Activated naive CD8-positive, alpha-beta T cell treated with anti-CD3 and anti-CD28 coated beads, Interleukin-2, amount 10 ng/mL, durations not matched to agents 7 days and 5 days (primary cell): ENCODE measurements at regions not wholly inside any gene's neighbourhood (a gene's known extent, or its start where the extent isn't known, plus 50 kb on each side); places are given as distances from the start of the nearest gene placed in this dataset.

Experiments used
- ATAC-seq: fragments of 150-1000 bp; cut with Tn5 transposase; one replicate; pipeline ENCODE4 v1.10.0; 2021; ENCODE audit warnings: low read depth, moderate library complexity
- POLR2A ChIA-PET: fragments of 350-600 bp; sonication (Branson Sonifier 250); formaldehyde crosslinking; loops from one replicate; lab custom pipeline; 2021; ENCODE audit warnings: antibody characterized with exemption; lab: Charles Lee
- DNase-seq: peaks from one replicate; pipeline ENCODE4 v3.0.0; 2021
- H3K27ac Mint-ChIP-seq: one replicate; pipeline ENCODE4 v1.8.0; 2022; ENCODE audit warnings: mild to moderate bottlenecking, mixed read lengths
- H3K27me3 Mint-ChIP-seq: one replicate; pipeline ENCODE4 v1.8.0; 2022; ENCODE audit warnings: mild to moderate bottlenecking, moderate library complexity, mixed read lengths
- H3K36me3 Mint-ChIP-seq: one replicate; pipeline ENCODE4 v1.8.0; 2021; ENCODE audit warnings: mild to moderate bottlenecking, mixed read lengths
- H3K4me1 Mint-ChIP-seq: one replicate; pipeline ENCODE4 v1.8.0; 2021; ENCODE audit warnings: mixed read lengths
- H3K4me3 Mint-ChIP-seq: one replicate; pipeline ENCODE4 v1.8.0; 2022; ENCODE audit warnings: mild to moderate bottlenecking, moderate library complexity, mixed read lengths
- H3K9me3 Mint-ChIP-seq: one replicate; pipeline ENCODE4 v1.8.0; 2021; ENCODE audit warnings: mixed read lengths

GRCh38 chr3:112744825-112745566 lies 101.7 kb downstream of the CD200R1L start:
- H3K4me1 Mint-ChIP-seq: peaks cover 14% of the 10 kb centered on the region
- H3K36me3 Mint-ChIP-seq: no peaks in the 10 kb centered on the region
- no peak for DNase-seq
- POLR2A ChIA-PET: no interaction called here
- peaks cover 2% of the 10 kb centered on the region for H3K9me3 Mint-ChIP-seq
- no peak overlapping the region for H3K4me3 Mint-ChIP-seq
- no peak overlapping the region for H3K27ac Mint-ChIP-seq
- no peaks in the 10 kb centered on the region for H3K27me3 Mint-ChIP-seq
- ATAC-seq: no peak

GRCh38 chr3:112744106-112744505 lies 102.6 kb downstream of the CD200R1L start:
- DNase-seq: no peak
- Mint-ChIP-seq H3K9me3 (peaks cover 2% of the 10 kb centered on the region), H3K4me1 (peaks cover 22% of the 10 kb centered on the region), H3K4me3 (no peak overlapping the region), H3K36me3 (no peaks in the 10 kb centered on the region), H3K27me3 (no peaks in the 10 kb centered on the region), H3K27ac (no peak overlapping the region)
- ATAC-seq: no peak
- POLR2A ChIA-PET: no interaction called here

- peaks cover 2% of the 10 kb centered on the region for H3K9me3 Mint-ChIP-seq
- no peaks in the 10 kb centered on the region for H3K36me3 Mint-ChIP-seq
- POLR2A ChIA-PET: no interaction called here
- peaks cover 29% of the 10 kb centered on the region for H3K4me1 Mint-ChIP-seq
- H3K4me3 Mint-ChIP-seq: no peak overlapping the region
- no peak for ATAC-seq
- no peaks in the 10 kb centered on the region for H3K27me3 Mint-ChIP-seq
- no peak for DNase-seq
- H3K27ac Mint-ChIP-seq: no peak overlapping the region
These were observed 102.0 kb upstream of the CCDC80 start for GRCh38 chr3:112742934-112743333.

- Mint-ChIP-seq H3K9me3 (peaks cover 2% of the 10 kb centered on the region), H3K4me1 (peaks cover 30% of the 10 kb centered on the region), H3K27me3 (no peaks in the 10 kb centered on the region), H3K4me3 (no peak overlapping the region), H3K36me3 (no peaks in the 10 kb centered on the region), H3K27ac (no peak overlapping the region)
- POLR2A ChIA-PET: no interaction called here
- DNase-seq: no peak
- ATAC-seq: no peak
These were observed 101.0 kb upstream of the CCDC80 start for GRCh38 chr3:112741983-112742382.

- ATAC-seq (no peak), DNase-seq (no peak)
- Mint-ChIP-seq H3K36me3 (no peaks in the 10 kb centered on the region), H3K4me1 (peaks cover 40% of the 10 kb centered on the region), H3K27ac (no peak overlapping the region), H3K4me3 (no peak overlapping the region), H3K9me3 (peaks cover 2% of the 10 kb centered on the region), H3K27me3 (no peaks in the 10 kb centered on the region)
- POLR2A ChIA-PET: no interaction called here
These were observed 99.9 kb upstream of the CCDC80 start for GRCh38 chr3:112740835-112741234.

- no peaks in the 10 kb centered on the region for H3K36me3 Mint-ChIP-seq
- H3K4me1 Mint-ChIP-seq: peaks cover 47% of the 10 kb centered on the region
- peak overlapping the region; percentile 66 for H3K27ac Mint-ChIP-seq
- POLR2A ChIA-PET: no interaction called here
- H3K9me3 Mint-ChIP-seq: peaks cover 2% of the 10 kb centered on the region
- ATAC-seq: no peak
- H3K4me3 Mint-ChIP-seq: peak overlapping the region; percentile 51
- no peaks in the 10 kb centered on the region for H3K27me3 Mint-ChIP-seq
- DNase-seq: no peak
These were observed 98.5 kb upstream of the CCDC80 start for GRCh38 chr3:112739252-112739965.

GRCh38 chr3:112738366-112738765 lies 97.4 kb upstream of the CCDC80 start:
- DNase-seq (no peak), ATAC-seq (no peak)
- no peak overlapping the region for H3K27ac Mint-ChIP-seq
- H3K36me3 Mint-ChIP-seq: no peaks in the 10 kb centered on the region
- no peak overlapping the region for H3K4me3 Mint-ChIP-seq
- POLR2A ChIA-PET: no interaction called here
- peaks cover 2% of the 10 kb centered on the region for H3K9me3 Mint-ChIP-seq
- H3K4me1 Mint-ChIP-seq: peaks cover 47% of the 10 kb centered on the region
- no peaks in the 10 kb centered on the region for H3K27me3 Mint-ChIP-seq

GRCh38 chr3:112736805-112737566 lies 96.0 kb upstream of the CCDC80 start:
- H3K9me3 Mint-ChIP-seq: peaks cover 2% of the 10 kb centered on the region
- POLR2A ChIA-PET: interaction anchor here (1.0 to 1.4 kb wide), 2 partner anchors 237 to 254 kb away, joined by 4 to 5 read pairs; partner anchors contain the start of gene GTPBP8
- ATAC-seq (peak; percentile 93), DNase-seq (no peak)
- H3K27ac Mint-ChIP-seq: peak overlapping the region; percentile 88
- no peaks in the 10 kb centered on the region for H3K27me3 Mint-ChIP-seq
- H3K4me3 Mint-ChIP-seq: peak overlapping the region; percentile 61
- H3K36me3 Mint-ChIP-seq: no peaks in the 10 kb centered on the region
- peaks cover 47% of the 10 kb centered on the region for H3K4me1 Mint-ChIP-seq

GRCh38 chr3:112736386-112736785 lies 95.4 kb upstream of the CCDC80 start:
- Mint-ChIP-seq H3K9me3 (no peaks in the 10 kb centered on the region), H3K4me3 (peak overlapping the region; percentile 61), H3K27ac (peak overlapping the region; percentile 88), H3K27me3 (peaks cover 2% of the 10 kb centered on the region), H3K4me1 (peaks cover 47% of the 10 kb centered on the region), H3K36me3 (no peaks in the 10 kb centered on the region)
- POLR2A ChIA-PET: interaction anchor here (1.0 to 1.4 kb wide), 2 partner anchors 238 to 255 kb away, joined by 4 to 5 read pairs; partner anchors contain the start of gene GTPBP8
- ATAC-seq (no peak), DNase-seq (no peak)

GRCh38 chr3:112735926-112736325 lies 95.0 kb upstream of the CCDC80 start:
- Mint-ChIP-seq H3K9me3 (no peaks in the 10 kb centered on the region), H3K4me1 (peaks cover 47% of the 10 kb centered on the region), H3K27me3 (peaks cover 2% of the 10 kb centered on the region), H3K4me3 (peak overlapping the region; percentile 39), H3K27ac (peak overlapping the region; percentile 88), H3K36me3 (no peaks in the 10 kb centered on the region)
- POLR2A ChIA-PET: interaction anchor here (1.4 kb wide), 1 partner anchor 238 kb away, joined by 4 read pairs; no protein-coding TSS in a partner anchor
- ATAC-seq (no peak), DNase-seq (no peak)

GRCh38 chr3:112734736-112735350 lies 93.9 kb upstream of the CCDC80 start:
- peaks cover 2% of the 10 kb centered on the region for H3K27me3 Mint-ChIP-seq
- peak; percentile 45 for DNase-seq
- H3K27ac Mint-ChIP-seq: no peak overlapping the region
- POLR2A ChIA-PET: interaction anchor here (1.0 to 1.3 kb wide), 2 partner anchors 79 to 240 kb away, joined by 3 to 6 read pairs; partner anchors contain the start of gene CD200R1
- peaks cover 37% of the 10 kb centered on the region for H3K4me1 Mint-ChIP-seq
- peak; percentile 41 for ATAC-seq
- H3K36me3 Mint-ChIP-seq: no peaks in the 10 kb centered on the region
- no peak overlapping the region for H3K4me3 Mint-ChIP-seq
- H3K9me3 Mint-ChIP-seq: no peaks in the 10 kb centered on the region

GRCh38 chr3:112734171-112734570 lies 93.2 kb upstream of the CCDC80 start:
- POLR2A ChIA-PET: interaction anchor here (1.0 to 1.3 kb wide), 2 partner anchors 80 to 240 kb away, joined by 3 to 6 read pairs; partner anchors contain the start of gene CD200R1
- Mint-ChIP-seq H3K4me3 (no peak overlapping the region), H3K9me3 (no peaks in the 10 kb centered on the region), H3K27ac (no peak overlapping the region), H3K4me1 (peaks cover 31% of the 10 kb centered on the region), H3K27me3 (peaks cover 2% of the 10 kb centered on the region), H3K36me3 (no peaks in the 10 kb centered on the region)
- DNase-seq (no peak), ATAC-seq (no peak)

GRCh38 chr3:112730210-112730609 lies 89.3 kb upstream of the CCDC80 start:
- Mint-ChIP-seq H3K36me3 (peaks cover 2% of the 10 kb centered on the region), H3K9me3 (peaks cover 1% of the 10 kb centered on the region), H3K27ac (no peak overlapping the region), H3K4me1 (peaks cover 6% of the 10 kb centered on the region), H3K4me3 (no peak overlapping the region), H3K27me3 (peaks cover 5% of the 10 kb centered on the region)
- ATAC-seq (no peak), DNase-seq (no peak)
- POLR2A ChIA-PET: no interaction called here
